GM23338 (cell line): ENCODE measurements at regions not wholly inside any gene's neighbourhood (a gene's known extent, or its start where the extent isn't known, plus 50 kb on each side); places are given as distances from the start of the nearest gene placed in this dataset.

Source experiments
- ATAC-seq: fragments of 200-7000 bp; cut with Tn5 transposase; 3 replicates; pipeline ENCODE4 v1.9.1; 2020
- DNase-seq: peaks from one replicate; pipeline ENCODE4 v3.0.0-alpha.2; 2015; ENCODE audit warnings: low spot score
- H2AFZ ChIP-seq: fragments of 200-600 bp; sonication (generic); 2 replicates; pipeline ENCODE4 v1.8.0; 2016; ENCODE audit warnings: antibody characterized with exemption, mild to moderate bottlenecking, moderate library complexity
- H3F3A ChIP-seq: fragments of 200-600 bp; sonication (generic); replicated peaks from 2 replicates; pipeline ENCODE4 v1.8.0; 2017; ENCODE audit warnings: antibody characterized with exemption, mixed run types, low read depth
- H3K27ac ChIP-seq: fragments of 200-600 bp; sonication (generic); 2 replicates; pipeline ENCODE4 v1.6.1; 2016; ENCODE audit warnings: low read depth
- H3K27me3 ChIP-seq: fragments of 200-600 bp; sonication (generic); 2 replicates; pipeline ENCODE4 v1.8.0; 2016; ENCODE audit warnings: mild to moderate bottlenecking, mixed run types, moderate library complexity; ENCODE audit not compliant: insufficient read depth
- H3K36me3 ChIP-seq: fragments of 200-600 bp; sonication (generic); 2 replicates; pipeline ENCODE4 v1.8.0; 2016; ENCODE audit warnings: mild to moderate bottlenecking; ENCODE audit not compliant: insufficient read depth
- H3K4me1 ChIP-seq: fragments of 200-600 bp; sonication (generic); 2 replicates; pipeline ENCODE4 v1.8.0; 2016; ENCODE audit warnings: mild to moderate bottlenecking, moderate library complexity; ENCODE audit not compliant: insufficient read depth
- H3K4me2 ChIP-seq: fragments of 200-600 bp; sonication (generic); 2 replicates; pipeline ENCODE4 v1.7.1; 2017; ENCODE audit warnings: mixed run types
- H3K4me3 ChIP-seq: fragments of 200-600 bp; sonication (generic); 2 replicates; pipeline ENCODE4 v1.6.1; 2016; ENCODE audit warnings: mixed run types
- H3K79me2 ChIP-seq: fragments of 200-600 bp; sonication (generic); replicated peaks from 2 replicates; pipeline ENCODE4 v1.8.0; 2017; ENCODE audit warnings: mild to moderate bottlenecking; ENCODE audit not compliant: insufficient read depth
- H3K9me2 ChIP-seq: fragments of 200-600 bp; sonication (generic); 2 replicates; pipeline ENCODE4 v1.8.0; 2017; ENCODE audit not compliant: insufficient read depth
- H4K20me1 ChIP-seq: fragments of 200-600 bp; sonication (generic); replicated peaks from 2 replicates; pipeline ENCODE4 v1.8.0; 2017; ENCODE audit warnings: mild to moderate bottlenecking; ENCODE audit not compliant: insufficient read depth
- H3K27ac Mint-ChIP-seq: 2 replicates; pipeline ENCODE4 v1.8.0; 2020; ENCODE audit warnings: inconsistent platforms, mild to moderate bottlenecking, moderate library complexity, mixed read lengths
- H3K27me3 Mint-ChIP-seq: 3 replicates; pipeline ENCODE4 v1.8.0; 2022; ENCODE audit warnings: low read depth, mild to moderate bottlenecking, moderate library complexity, mixed read lengths, inconsistent platforms; ENCODE audit not compliant: insufficient read depth, poor library complexity
- H3K36me3 Mint-ChIP-seq: 3 replicates; pipeline ENCODE4 v1.8.0; 2021; ENCODE audit warnings: low read depth, mild to moderate bottlenecking, inconsistent platforms, moderate library complexity, mixed read lengths
- H3K4me1 Mint-ChIP-seq: 3 replicates; pipeline ENCODE4 v1.8.0; 2020; ENCODE audit warnings: mild to moderate bottlenecking, inconsistent platforms, mixed read lengths
- H3K4me3 Mint-ChIP-seq: 3 replicates; pipeline ENCODE4 v1.8.0; 2021; ENCODE audit warnings: moderate library complexity, mild to moderate bottlenecking, inconsistent platforms, mixed read lengths
- H3K9me3 Mint-ChIP-seq: 3 replicates; pipeline ENCODE4 v1.8.0; 2020; ENCODE audit warnings: moderate library complexity, mild to moderate bottlenecking, inconsistent platforms, mixed read lengths
- CREB1 ChIP-seq: fragments of 250-450 bp; sonication (Bioruptor Pico); IDR thresholded peaks from 2 replicates; pipeline ENCODE4 v1.5.0; 2020; ENCODE audit warnings: low read depth, mild to moderate bottlenecking, moderate library complexity
- CTCF ChIP-seq, 2 experiments: fragments of 200-600 bp in 1 of 2; sonication (generic) in 1 of 2; conservative IDR thresholded peaks; 2 replicates each; pipeline versions ENCODE4 v1.5.1 to v1.6.1; 2016 to 2017; ENCODE audit warnings: antibody characterized with exemption in 2 of 2, low read depth in 2 of 2, mild to moderate bottlenecking in 2 of 2, moderate library complexity in 1 of 2
- ETS1 ChIP-seq: IDR thresholded peaks from 2 replicates; pipeline ENCODE4 v1.6.1; 2016; ENCODE audit warnings: antibody characterized with exemption
- EZH2 ChIP-seq: fragments of 200-600 bp; sonication (generic); IDR thresholded peaks from one replicate; pipeline ENCODE4 v1.8.0; 2017; ENCODE audit warnings: antibody characterized with exemption, mild to moderate bottlenecking, low read depth; ENCODE audit not compliant: unreplicated experiment
- EZH2phosphoT487 ChIP-seq: fragments of 200-600 bp; sonication (generic); IDR thresholded peaks from one replicate; pipeline ENCODE4 v1.8.1; 2018; ENCODE audit warnings: antibody characterized with exemption; ENCODE audit not compliant: unreplicated experiment
- JUNB ChIP-seq: IDR thresholded peaks from one replicate; pipeline ENCODE4 v1.6.1; 2016; ENCODE audit warnings: antibody characterized with exemption; ENCODE audit not compliant: unreplicated experiment
- NANOG ChIP-seq: IDR thresholded peaks from 2 replicates; pipeline ENCODE4 v1.6.1; 2016; ENCODE audit warnings: antibody characterized with exemption, borderline replicate concordance
- POLR2AphosphoS5 ChIP-seq: IDR thresholded peaks from 2 replicates; pipeline ENCODE4 v1.6.1; 2016; ENCODE audit warnings: antibody characterized with exemption, low read depth
- STAT1 ChIP-seq: IDR thresholded peaks from one replicate; pipeline ENCODE4 v1.6.1; 2016; ENCODE audit warnings: antibody characterized with exemption; ENCODE audit not compliant: unreplicated experiment
- ZNF331 ChIP-seq: fragments of 250-450 bp; sonication (Bioruptor Pico); IDR thresholded peaks from 2 replicates; pipeline ENCODE4 v1.5.0; 2020; ENCODE audit warnings: low read depth, mild to moderate bottlenecking, moderate library complexity
- ZNF462 ChIP-seq: fragments of 250-450 bp; sonication (Bioruptor Pico); IDR thresholded peaks from 2 replicates; pipeline ENCODE4 v1.5.0; 2020; ENCODE audit warnings: mild to moderate bottlenecking, moderate library complexity

GRCh38 chr6:140563728-140564127 lies 1189.3 kb upstream of the CITED2 start:
- no peaks in the 10 kb centered on the region for H3K27me3 ChIP-seq
- H3K4me1 Mint-ChIP-seq, result no peaks in the 10 kb centered on the region
- no peaks in the 10 kb centered on the region for H3F3A ChIP-seq
- H3K4me3 Mint-ChIP-seq, result no peak overlapping the region
- DNase-seq (no peak), ATAC-seq (no peak)
- H3K27me3 Mint-ChIP-seq, result no peaks in the 10 kb centered on the region
- H3K9me2 ChIP-seq, result no peaks in the 10 kb centered on the region
- no peak overlapping the region for H3K4me3 ChIP-seq
- TF ChIP-seq ZNF331 (CRISPR knock-in tag) (no peak), POLR2AphosphoS5 (no peak), NANOG (no peak), JUNB (no peak), ZNF462 (no peak), EZH2 (no peak), EZH2phosphoT487 (no peak)
- H3K27ac ChIP-seq, result no peak overlapping the region
- no peaks in the 10 kb centered on the region for H3K36me3 Mint-ChIP-seq
- no peaks in the 10 kb centered on the region for H3K9me3 Mint-ChIP-seq
- no peaks in the 10 kb centered on the region for H3K79me2 ChIP-seq
- no peak overlapping the region for H3K4me2 ChIP-seq
- no peaks in the 10 kb centered on the region for H4K20me1 ChIP-seq
- H3K36me3 ChIP-seq, result no peaks in the 10 kb centered on the region
- H3K27ac Mint-ChIP-seq, result no peak overlapping the region
- no peak overlapping the region for H2AFZ ChIP-seq
- H3K4me1 ChIP-seq, result no peaks in the 10 kb centered on the region

GRCh38 chr6:140561701-140562100 lies 1187.3 kb upstream of the CITED2 start:
- H3K4me1 ChIP-seq, result no peaks in the 10 kb centered on the region
- no peaks in the 10 kb centered on the region for H3K79me2 ChIP-seq
- no peaks in the 10 kb centered on the region for H3K4me1 Mint-ChIP-seq
- H3K9me3 Mint-ChIP-seq, result no peaks in the 10 kb centered on the region
- no peak for DNase-seq
- peaks cover 7% of the 10 kb centered on the region; the same call in 1 of the 2 replicates for H3K9me2 ChIP-seq
- no peak overlapping the region for H3K4me3 Mint-ChIP-seq
- no peaks in the 10 kb centered on the region for H3K36me3 Mint-ChIP-seq
- H3K27ac Mint-ChIP-seq, result no peak overlapping the region
- no peak overlapping the region for H3K4me3 ChIP-seq
- no peak overlapping the region for H3K27ac ChIP-seq
- no peaks in the 10 kb centered on the region for H4K20me1 ChIP-seq
- H3K27me3 ChIP-seq, result no peaks in the 10 kb centered on the region
- H2AFZ ChIP-seq, result no peak overlapping the region
- no peaks in the 10 kb centered on the region for H3K36me3 ChIP-seq
- H3K4me2 ChIP-seq, result no peak overlapping the region
- H3F3A ChIP-seq, result no peaks in the 10 kb centered on the region
- H3K27me3 Mint-ChIP-seq, result no peaks in the 10 kb centered on the region
- ATAC-seq, result no peak
- TF ChIP-seq CTCF (conservative IDR thresholded peaks at IDR 0.05; ENCODE audit: low read depth in 2 of 2) (no peak), CREB1 (CRISPR knock-in tag) (no peak), ZNF331 (CRISPR knock-in tag) (no peak), ETS1 (no peak), EZH2phosphoT487 (no peak), STAT1 (no peak), NANOG (no peak), JUNB (no peak)
